CD14-positive monocyte (primary cell): ENCODE measurements at regions not wholly inside any gene's neighbourhood (a gene's known extent, or its start where the extent isn't known, plus 50 kb on each side); places are given as distances from the start of the nearest gene placed in this dataset.

Experiments
- DNase-seq, 3 donors: peaks; one replicate each; pipeline ENCODE4 v3.0.0-alpha.2; 2011 to 2022
- H2AFZ ChIP-seq: 2 replicates; pipeline ENCODE4 v1.6.0; 2012; ENCODE audit warnings: mild to moderate bottlenecking, low read depth, low read length, inconsistent platforms; ENCODE audit not compliant: insufficient read depth, poor library complexity, severe bottlenecking
- H3K27ac ChIP-seq, 2 donors: 1 replicate in 1 of 2; 2 replicates in 1 of 2; pipeline ENCODE4 v1.5.1; 2012 to 2013; ENCODE audit warnings: low read length in 2 of 2, control low read depth in 1 of 2, inconsistent platforms in 1 of 2, low read depth in 1 of 2, mild to moderate bottlenecking in 1 of 2
- H3K27me3 ChIP-seq, 2 donors: one replicate each; pipeline versions ENCODE4 v1.6.0 to v1.6.1; 2011 to 2013; ENCODE audit warnings: low read length in 2 of 2; ENCODE audit not compliant: control insufficient read depth in 2 of 2, insufficient read depth in 2 of 2
- H3K36me3 ChIP-seq, 2 donors: replicated peaks in 1 of 2; 1 replicate in 1 of 2; 2 replicates in 1 of 2; pipeline versions ENCODE4 v1.5.1 to v1.6.1; 2012 to 2013; ENCODE audit warnings: low read length in 2 of 2, control low read depth in 1 of 2, inconsistent platforms in 1 of 2, mild to moderate bottlenecking in 1 of 2; ENCODE audit not compliant: insufficient read depth in 2 of 2, control insufficient read depth in 1 of 2
- H3K4me1 ChIP-seq, 2 donors: 1 replicate in 1 of 2; 2 replicates in 1 of 2; pipeline versions ENCODE4 v1.5.1 to v1.6.1; 2012 to 2013; ENCODE audit warnings: low read length in 2 of 2, control low read depth in 1 of 2, inconsistent platforms in 1 of 2, mild to moderate bottlenecking in 1 of 2, moderate library complexity in 1 of 2; ENCODE audit not compliant: insufficient read depth in 2 of 2, control insufficient read depth in 1 of 2
- H3K4me2 ChIP-seq: replicated peaks from 2 replicates; pipeline ENCODE3; 2012; ENCODE audit warnings: low read length, moderate library complexity, mild to moderate bottlenecking; ENCODE audit not compliant: poor library complexity, severe bottlenecking; ENCODE audit errors: extremely low read depth
- H3K4me3 ChIP-seq, 3 experiments: fragments of 200-600 bp in 1 of 3; sonication (generic) in 1 of 3; replicated peaks in 1 of 3; 1 replicate in 2 of 3; 2 replicates in 1 of 3; pipeline ENCODE4 v1.5.1; 2011 to 2013; ENCODE audit warnings: low read length in 3 of 3, mild to moderate bottlenecking in 3 of 3, control low read depth in 2 of 3, low read depth in 2 of 3, inconsistent platforms in 1 of 3, moderate library complexity in 1 of 3
- H3K79me2 ChIP-seq: 2 replicates; pipeline ENCODE4 v1.6.0; 2012; ENCODE audit warnings: mild to moderate bottlenecking, control low read depth, inconsistent platforms, low read length, moderate library complexity; ENCODE audit not compliant: insufficient read depth
- H3K9ac ChIP-seq: 2 replicates; pipeline ENCODE4 v1.6.0; 2017; ENCODE audit warnings: low read length, mild to moderate bottlenecking; ENCODE audit not compliant: insufficient read depth, poor library complexity, severe bottlenecking
- H3K9me3 ChIP-seq, 2 donors: replicated peaks in 1 of 2; 1 replicate in 1 of 2; 2 replicates in 1 of 2; pipeline versions ENCODE4 v1.5.1 to v1.6.1; 2012 to 2013; ENCODE audit warnings: low read length in 2 of 2, control low read depth in 1 of 2; ENCODE audit not compliant: control insufficient read depth in 1 of 2, insufficient read depth in 1 of 2
- H4K20me1 ChIP-seq: 2 replicates; pipeline ENCODE4 v1.6.0; 2012; ENCODE audit warnings: mild to moderate bottlenecking, low read length, control low read depth, moderate library complexity; ENCODE audit not compliant: insufficient read depth
- H3K27ac Mint-ChIP-seq, 7 donors: one replicate each; pipeline ENCODE4 v1.8.0; 2020; ENCODE audit warnings: mild to moderate bottlenecking in 7 of 7, mixed read lengths in 7 of 7, moderate library complexity in 6 of 7, inconsistent platforms in 2 of 7
- H3K27me3 Mint-ChIP-seq, 3 donors: one replicate each; pipeline ENCODE4 v1.8.0; 2021 to 2022; ENCODE audit warnings: low read depth in 3 of 3, mild to moderate bottlenecking in 3 of 3, mixed read lengths in 3 of 3, moderate library complexity in 3 of 3, inconsistent platforms in 1 of 3
- H3K36me3 Mint-ChIP-seq, 2 donors: one replicate each; pipeline ENCODE4 v1.8.0; 2020; ENCODE audit warnings: mixed read lengths in 2 of 2, inconsistent platforms in 1 of 2, mild to moderate bottlenecking in 1 of 2
- H3K4me1 Mint-ChIP-seq: one replicate; pipeline ENCODE4 v1.8.0; 2020; ENCODE audit warnings: mild to moderate bottlenecking, mixed read lengths
- H3K4me3 Mint-ChIP-seq, 2 donors: one replicate each; pipeline ENCODE4 v1.8.0; 2020; ENCODE audit warnings: mild to moderate bottlenecking in 2 of 2, mixed read lengths in 2 of 2, moderate library complexity in 1 of 2
- H3K9me3 Mint-ChIP-seq, 7 donors: one replicate each; pipeline ENCODE4 v1.8.0; 2020 to 2022; ENCODE audit warnings: mixed read lengths in 7 of 7, mild to moderate bottlenecking in 6 of 7, moderate library complexity in 6 of 7, inconsistent platforms in 2 of 7
- WGBS: methylation state at CpG from one replicate; pipeline ENCODE4 v1.1.5; 2013; ENCODE audit warnings: missing lambda C conversion rate; ENCODE audit not compliant: insufficient coverage; 5-methylcytosine and 5-hydroxymethylcytosine counted together
- intact Hi-C, 2 donors: fragments of 100-400 bp; cut with micrococcal nuclease; formaldehyde crosslinking; loops; one replicate each; pipeline versions ENCODE4 v1.15.0 to v1.15.1; 2023
- TF ChIP-seq, protein P1 (sequence below): fragments of 200-600 bp; IDR thresholded peaks from one replicate; pipeline ENCODE4 v1.8.0; 2022; ENCODE audit warnings: antibody characterized with exemption, mild to moderate bottlenecking

DNA sequence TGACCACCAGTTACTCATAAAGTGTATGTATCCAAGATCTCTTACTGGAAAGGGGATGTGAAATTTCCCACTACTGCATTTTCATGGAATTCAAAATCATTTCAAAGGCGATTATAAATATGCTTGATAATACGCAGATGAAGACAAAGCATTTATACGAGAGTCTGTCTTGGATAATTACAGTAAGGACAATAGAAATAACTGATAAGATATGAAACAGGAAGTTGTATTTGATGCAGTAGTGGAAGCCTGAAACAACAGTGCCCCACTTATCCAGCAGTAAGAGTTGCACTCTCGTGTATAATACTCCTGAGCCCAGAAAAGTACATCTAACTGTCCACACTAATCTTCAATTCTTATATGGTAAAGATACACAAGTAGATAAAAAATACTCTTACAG is 188.7 kb upstream of the POU5F2 start:
- H2AFZ ChIP-seq: no peak overlapping the region
- Mint-ChIP-seq H3K4me3 (no peak overlapping the region), H3K27ac (no peak overlapping the region), H3K36me3 (peaks cover 5% of the 10 kb centered on the region in 2 donors), H3K9me3 (peaks cover 0 to 7% (median 3%) of the 10 kb centered on the region in 7 donors), H3K4me1 (no peaks in the 10 kb centered on the region), H3K27me3 (no peaks in the 10 kb centered on the region)
- DNase-seq: no peak
- no peak overlapping the region for H3K27ac ChIP-seq
- WGBS: no CpG with 5 or more reads among the region's 4 CpGs
- H3K36me3 ChIP-seq: no peaks in the 10 kb centered on the region
- H3K9me3 ChIP-seq: no peaks in the 10 kb centered on the region
- H3K9ac ChIP-seq: no peak overlapping the region
- intact Hi-C loops: no loop called here
- no peaks in the 10 kb centered on the region for H3K4me1 ChIP-seq
- H3K79me2 ChIP-seq: no peaks in the 10 kb centered on the region
- no peak overlapping the region for H3K4me3 ChIP-seq
- no peaks in the 10 kb centered on the region for H4K20me1 ChIP-seq
- TF ChIP-seq, protein P1, sequence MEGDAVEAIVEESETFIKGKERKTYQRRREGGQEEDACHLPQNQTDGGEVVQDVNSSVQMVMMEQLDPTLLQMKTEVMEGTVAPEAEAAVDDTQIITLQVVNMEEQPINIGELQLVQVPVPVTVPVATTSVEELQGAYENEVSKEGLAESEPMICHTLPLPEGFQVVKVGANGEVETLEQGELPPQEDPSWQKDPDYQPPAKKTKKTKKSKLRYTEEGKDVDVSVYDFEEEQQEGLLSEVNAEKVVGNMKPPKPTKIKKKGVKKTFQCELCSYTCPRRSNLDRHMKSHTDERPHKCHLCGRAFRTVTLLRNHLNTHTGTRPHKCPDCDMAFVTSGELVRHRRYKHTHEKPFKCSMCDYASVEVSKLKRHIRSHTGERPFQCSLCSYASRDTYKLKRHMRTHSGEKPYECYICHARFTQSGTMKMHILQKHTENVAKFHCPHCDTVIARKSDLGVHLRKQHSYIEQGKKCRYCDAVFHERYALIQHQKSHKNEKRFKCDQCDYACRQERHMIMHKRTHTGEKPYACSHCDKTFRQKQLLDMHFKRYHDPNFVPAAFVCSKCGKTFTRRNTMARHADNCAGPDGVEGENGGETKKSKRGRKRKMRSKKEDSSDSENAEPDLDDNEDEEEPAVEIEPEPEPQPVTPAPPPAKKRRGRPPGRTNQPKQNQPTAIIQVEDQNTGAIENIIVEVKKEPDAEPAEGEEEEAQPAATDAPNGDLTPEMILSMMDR: no peak
- H3K27me3 ChIP-seq: no peaks in the 10 kb centered on the region
- no peak overlapping the region for H3K4me2 ChIP-seq

- intact Hi-C loops: no loop called here
- no peaks in the 10 kb centered on the region for H3K79me2 ChIP-seq
- DNase-seq: no peak
- H3K9ac ChIP-seq: no peak overlapping the region
- no peak overlapping the region for H3K4me3 ChIP-seq
- Mint-ChIP-seq H3K27ac (no peak overlapping the region), H3K4me3 (no peak overlapping the region), H3K4me1 (no peaks in the 10 kb centered on the region), H3K27me3 (no peaks in the 10 kb centered on the region), H3K9me3 (peaks cover 0 to 7% (median 3%) of the 10 kb centered on the region in 7 donors), H3K36me3 (peaks cover 5% of the 10 kb centered on the region in 2 donors)
- no peaks in the 10 kb centered on the region for H4K20me1 ChIP-seq
- H3K4me2 ChIP-seq: no peak overlapping the region
- no peaks in the 10 kb centered on the region for H3K4me1 ChIP-seq
- H2AFZ ChIP-seq: no peak overlapping the region
- no peaks in the 10 kb centered on the region for H3K36me3 ChIP-seq
- no peaks in the 10 kb centered on the region for H3K27me3 ChIP-seq
- no CpG with 5 or more reads among the region's 1 CpG for WGBS
- no peak overlapping the region for H3K27ac ChIP-seq
- TF ChIP-seq, protein P1: no peak
- no peaks in the 10 kb centered on the region for H3K9me3 ChIP-seq
Measured at GRCh38 chr5:93929131-93929530, 187.7 kb upstream of the POU5F2 start.
